ENCODE measurements at regions not wholly inside any gene's neighbourhood (a gene's known extent, or its start where the extent isn't known, plus 50 kb on each side); places are given as distances from the start of the nearest gene placed in this dataset.

- TF ChIP-seq CTCF (IDR thresholded peaks at IDR 0.05), result no peak
- no peak for TF ChIP-seq POLR2A (IDR thresholded peaks at IDR 0.05)
Observed at GRCh38 chr21:16815243-16815642, 697.6 kb upstream of the CXADR start.
